Gastroesophageal sphincter (tissue), 3 donors: ENCODE measurements at regions not wholly inside any gene's neighbourhood (a gene's known extent, or its start where the extent isn't known, plus 50 kb on each side); places are given as distances from the start of the nearest gene placed in this dataset.

ENCODE experiments used
- POLR2A ChIP-seq, 2 donors: fragments of 450-650 bp; IDR thresholded peaks; one replicate each; pipeline ENCODE4 v1.6.1; 2017; ENCODE audit warnings: antibody characterized with exemption in 2 of 2, mild to moderate bottlenecking in 2 of 2, moderate library complexity in 1 of 2
- TF ChIP-seq, protein P1 (sequence below), 4 experiments: fragments of 200-600 bp in 2 of 4; fragments of 450-650 bp in 2 of 4; sonication (generic) in 1 of 4; IDR thresholded peaks; one replicate each; pipeline ENCODE4 v1.5.1; 2017 to 2019; ENCODE audit warnings: antibody characterized with exemption in 4 of 4, mild to moderate bottlenecking in 2 of 4, moderate library complexity in 2 of 4

DNA sequence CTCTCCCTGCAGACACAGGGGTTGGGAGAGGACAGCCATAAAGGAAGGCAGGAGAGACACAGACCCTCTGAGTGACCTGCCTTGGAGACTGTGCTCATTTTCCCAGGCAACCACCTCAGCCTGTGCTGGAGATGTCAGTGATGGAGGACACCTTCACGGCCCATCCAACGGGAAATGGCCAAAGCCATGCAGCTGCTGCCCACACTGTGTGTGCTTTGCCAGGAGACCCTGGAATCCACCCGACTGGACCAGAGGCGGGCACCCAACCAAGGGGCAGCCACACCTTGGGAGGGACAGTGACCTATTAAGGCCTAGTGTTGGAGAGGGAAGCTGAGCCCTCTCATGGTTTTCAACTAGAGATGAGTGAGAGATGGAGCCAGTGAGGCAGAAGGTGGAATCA, 192.5 kb downstream of the SMAD2 start:
- TF ChIP-seq POLR2A (IDR thresholded peaks at IDR 0.05) = no peak
- TF ChIP-seq, protein P1, sequence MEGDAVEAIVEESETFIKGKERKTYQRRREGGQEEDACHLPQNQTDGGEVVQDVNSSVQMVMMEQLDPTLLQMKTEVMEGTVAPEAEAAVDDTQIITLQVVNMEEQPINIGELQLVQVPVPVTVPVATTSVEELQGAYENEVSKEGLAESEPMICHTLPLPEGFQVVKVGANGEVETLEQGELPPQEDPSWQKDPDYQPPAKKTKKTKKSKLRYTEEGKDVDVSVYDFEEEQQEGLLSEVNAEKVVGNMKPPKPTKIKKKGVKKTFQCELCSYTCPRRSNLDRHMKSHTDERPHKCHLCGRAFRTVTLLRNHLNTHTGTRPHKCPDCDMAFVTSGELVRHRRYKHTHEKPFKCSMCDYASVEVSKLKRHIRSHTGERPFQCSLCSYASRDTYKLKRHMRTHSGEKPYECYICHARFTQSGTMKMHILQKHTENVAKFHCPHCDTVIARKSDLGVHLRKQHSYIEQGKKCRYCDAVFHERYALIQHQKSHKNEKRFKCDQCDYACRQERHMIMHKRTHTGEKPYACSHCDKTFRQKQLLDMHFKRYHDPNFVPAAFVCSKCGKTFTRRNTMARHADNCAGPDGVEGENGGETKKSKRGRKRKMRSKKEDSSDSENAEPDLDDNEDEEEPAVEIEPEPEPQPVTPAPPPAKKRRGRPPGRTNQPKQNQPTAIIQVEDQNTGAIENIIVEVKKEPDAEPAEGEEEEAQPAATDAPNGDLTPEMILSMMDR (IDR thresholded peaks at IDR 0.05) = no peak
